Fibroblast of villous mesenchyme (primary cell): ENCODE measurements at regions not wholly inside any gene's neighbourhood (a gene's known extent, or its start where the extent isn't known, plus 50 kb on each side); places are given as distances from the start of the nearest gene placed in this dataset.

Source experiments
- DNase-seq: peaks from one replicate; pipeline ENCODE4 v3.0.0-alpha.2; 2010; ENCODE audit warnings: low read depth
- H3K4me3 ChIP-seq: 2 replicates; pipeline ENCODE4 v1.5.1; 2011; ENCODE audit warnings: low read depth, mild to moderate bottlenecking, low read length
- TF ChIP-seq, protein P1 (sequence below): IDR thresholded peaks from 2 replicates; pipeline ENCODE4 v1.5.1; 2012; ENCODE audit warnings: low read depth, mild to moderate bottlenecking, low read length; ENCODE audit not compliant: insufficient read depth

DNA sequence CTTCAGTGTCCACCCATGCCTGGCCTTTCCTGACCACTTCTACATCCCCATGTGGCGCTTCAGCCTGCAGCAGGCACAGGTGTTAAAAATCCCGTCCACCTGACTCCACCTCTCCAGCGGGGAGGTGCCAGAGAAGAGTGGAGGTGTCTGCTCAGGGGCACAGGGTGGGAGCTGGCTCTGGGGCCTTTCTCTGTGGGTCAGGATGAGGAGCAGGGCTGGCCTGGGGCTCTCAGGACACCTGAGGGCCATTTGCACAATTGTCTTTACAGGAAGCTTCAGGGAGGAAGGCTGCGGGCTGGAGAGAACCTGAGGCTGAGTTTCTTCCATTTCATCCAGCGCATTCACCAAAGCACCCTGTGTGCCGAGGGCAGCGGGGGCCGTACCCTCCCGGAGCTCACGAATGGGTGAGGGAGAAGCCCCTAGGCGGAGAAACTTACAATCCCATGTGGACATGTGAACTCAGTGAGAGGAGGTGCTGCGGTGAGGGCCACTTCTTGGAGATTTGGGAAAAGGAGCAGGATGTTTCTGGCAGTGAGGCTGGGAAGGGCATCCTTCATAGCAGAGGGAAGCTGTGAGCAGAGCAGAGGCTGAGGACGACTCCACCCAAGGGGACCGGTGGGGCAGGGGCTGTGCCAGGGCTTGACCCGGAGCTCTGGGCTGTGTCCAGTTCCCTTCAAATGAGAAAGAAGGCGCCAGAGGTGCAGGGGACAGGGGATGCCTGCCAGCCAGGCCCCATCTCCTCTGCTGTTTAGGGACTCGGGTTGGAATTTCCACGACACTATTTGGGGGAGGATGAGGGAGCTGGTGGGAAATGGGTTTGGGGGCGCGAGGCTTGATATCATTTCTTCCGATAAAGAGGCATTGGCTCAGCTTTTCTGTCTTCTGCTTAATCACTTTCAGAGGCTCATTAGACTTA, 155.2 kb upstream of the MYCN start:
- DNase-seq = no peak
- TF ChIP-seq, protein P1, sequence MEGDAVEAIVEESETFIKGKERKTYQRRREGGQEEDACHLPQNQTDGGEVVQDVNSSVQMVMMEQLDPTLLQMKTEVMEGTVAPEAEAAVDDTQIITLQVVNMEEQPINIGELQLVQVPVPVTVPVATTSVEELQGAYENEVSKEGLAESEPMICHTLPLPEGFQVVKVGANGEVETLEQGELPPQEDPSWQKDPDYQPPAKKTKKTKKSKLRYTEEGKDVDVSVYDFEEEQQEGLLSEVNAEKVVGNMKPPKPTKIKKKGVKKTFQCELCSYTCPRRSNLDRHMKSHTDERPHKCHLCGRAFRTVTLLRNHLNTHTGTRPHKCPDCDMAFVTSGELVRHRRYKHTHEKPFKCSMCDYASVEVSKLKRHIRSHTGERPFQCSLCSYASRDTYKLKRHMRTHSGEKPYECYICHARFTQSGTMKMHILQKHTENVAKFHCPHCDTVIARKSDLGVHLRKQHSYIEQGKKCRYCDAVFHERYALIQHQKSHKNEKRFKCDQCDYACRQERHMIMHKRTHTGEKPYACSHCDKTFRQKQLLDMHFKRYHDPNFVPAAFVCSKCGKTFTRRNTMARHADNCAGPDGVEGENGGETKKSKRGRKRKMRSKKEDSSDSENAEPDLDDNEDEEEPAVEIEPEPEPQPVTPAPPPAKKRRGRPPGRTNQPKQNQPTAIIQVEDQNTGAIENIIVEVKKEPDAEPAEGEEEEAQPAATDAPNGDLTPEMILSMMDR = no peak
- H3K4me3 ChIP-seq = no peak overlapping the region

DNA sequence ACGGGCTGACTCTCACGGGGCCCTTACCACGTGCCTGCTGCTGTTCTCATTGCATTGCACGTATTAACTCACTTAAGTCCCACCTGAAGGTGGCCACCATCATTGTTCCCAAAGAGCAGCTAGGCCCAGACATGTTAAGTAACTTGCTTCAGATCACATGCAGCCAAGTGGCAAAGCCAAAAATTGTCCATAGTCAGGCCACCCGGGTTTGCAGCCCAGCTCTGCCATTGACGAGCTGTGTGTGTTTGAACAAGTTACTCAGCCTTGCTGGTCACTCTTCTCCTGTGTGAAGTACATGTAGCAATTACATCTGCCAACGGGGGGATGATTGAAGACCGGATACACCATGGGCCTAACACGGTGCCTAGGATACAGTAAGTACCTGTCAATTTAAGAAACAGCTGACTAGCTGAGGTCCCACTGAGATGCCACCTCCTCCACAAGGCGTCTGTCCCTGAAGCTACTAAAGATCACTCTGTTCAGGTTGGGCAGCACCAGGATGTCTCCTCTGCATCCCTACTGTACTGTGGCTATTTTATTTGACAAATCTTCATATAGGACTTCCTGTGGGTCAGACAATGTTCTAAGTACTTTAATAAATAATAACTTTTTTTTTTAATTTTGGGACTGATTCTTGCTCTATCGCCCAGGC, 154.2 kb upstream of the MYCN start:
- no peak for DNase-seq
- H3K4me3 ChIP-seq = no peak overlapping the region
- TF ChIP-seq, protein P1 = no peak

DNA sequence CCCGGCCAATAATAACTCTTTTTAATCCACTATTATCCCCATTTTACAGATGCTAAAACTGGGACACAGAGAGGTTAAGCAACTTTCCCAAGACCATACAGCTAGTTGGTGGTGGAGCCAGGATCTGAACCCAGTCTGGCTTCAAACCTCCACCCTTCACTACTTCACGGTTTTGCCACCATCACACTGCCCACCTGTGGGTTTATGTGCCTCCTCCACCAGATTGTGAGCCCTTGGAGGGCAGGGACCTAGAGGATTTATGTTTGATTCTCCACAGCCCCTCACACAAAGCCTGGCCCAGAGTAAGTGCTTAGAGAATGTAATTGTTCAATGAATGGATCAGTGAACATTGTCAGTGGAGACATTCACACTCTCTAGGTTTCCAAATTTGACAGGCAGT, 153.4 kb upstream of the MYCN start:
- H3K4me3 ChIP-seq = no peak overlapping the region
- no peak for DNase-seq
- TF ChIP-seq, protein P1 = no peak

DNA sequence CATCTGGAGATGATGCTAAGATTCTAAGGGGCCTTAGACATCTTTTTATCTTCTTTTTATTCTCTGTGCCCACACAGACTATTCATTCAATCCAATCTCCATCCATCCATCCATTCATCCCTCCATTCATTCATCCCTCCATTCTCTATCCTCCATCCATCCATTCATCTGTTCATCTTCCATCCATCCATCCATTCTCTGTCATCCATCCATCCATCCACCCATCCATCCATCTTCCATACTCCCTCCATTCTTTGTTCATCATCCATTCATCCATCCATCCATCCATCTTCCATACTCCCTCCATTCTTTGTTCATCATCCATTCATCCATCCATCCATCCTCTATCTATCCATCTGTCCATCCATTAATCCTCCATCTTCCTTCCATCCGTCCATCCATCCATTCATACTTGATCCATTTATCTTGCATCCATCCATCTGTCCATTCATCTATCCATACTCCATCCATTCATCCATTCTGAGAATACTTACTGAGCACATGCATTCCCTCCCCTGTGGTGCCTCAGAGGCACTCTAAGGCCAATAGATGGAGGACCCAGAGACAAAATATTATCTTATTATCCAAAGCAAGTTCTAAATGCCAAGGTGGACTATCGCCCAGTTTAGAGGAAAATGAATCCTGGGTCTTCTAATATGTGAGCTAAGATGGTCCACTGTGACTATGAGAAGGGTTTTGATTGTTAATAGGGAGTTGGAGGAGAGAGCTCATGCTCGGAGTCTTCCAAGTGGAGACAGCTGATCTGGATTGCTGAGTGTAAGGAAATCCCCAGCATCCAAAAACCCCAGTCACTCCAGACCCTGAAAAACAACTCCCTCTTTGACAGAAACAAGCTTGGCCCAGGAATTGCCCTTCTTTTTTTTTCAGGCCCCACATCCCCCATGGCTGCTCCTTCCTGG, 152.6 kb upstream of the MYCN start:
- no peak overlapping the region for H3K4me3 ChIP-seq
- DNase-seq = no peak
- TF ChIP-seq, protein P1 = no peak

DNA sequence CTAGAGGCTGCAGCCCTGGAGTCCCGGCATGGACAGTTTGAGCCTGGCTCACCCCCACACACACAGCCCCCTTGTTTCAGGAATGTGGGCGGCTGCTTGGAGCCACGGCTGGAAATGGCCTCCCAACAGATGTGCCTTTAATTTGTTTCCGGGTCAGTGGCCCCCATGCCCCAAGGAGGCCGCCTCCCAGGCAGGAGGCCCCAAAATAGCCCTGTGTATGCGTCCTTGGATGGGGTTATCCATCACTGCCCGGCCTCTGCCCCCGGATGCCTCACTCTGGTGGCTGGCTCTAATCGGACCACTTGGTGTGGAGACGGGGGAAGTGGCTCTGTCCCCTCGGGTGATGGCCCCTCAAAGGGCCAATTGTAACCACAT, 151.9 kb upstream of the MYCN start:
- H3K4me3 ChIP-seq = no peak overlapping the region
- TF ChIP-seq, protein P1 = no peak
- DNase-seq = no peak

DNA sequence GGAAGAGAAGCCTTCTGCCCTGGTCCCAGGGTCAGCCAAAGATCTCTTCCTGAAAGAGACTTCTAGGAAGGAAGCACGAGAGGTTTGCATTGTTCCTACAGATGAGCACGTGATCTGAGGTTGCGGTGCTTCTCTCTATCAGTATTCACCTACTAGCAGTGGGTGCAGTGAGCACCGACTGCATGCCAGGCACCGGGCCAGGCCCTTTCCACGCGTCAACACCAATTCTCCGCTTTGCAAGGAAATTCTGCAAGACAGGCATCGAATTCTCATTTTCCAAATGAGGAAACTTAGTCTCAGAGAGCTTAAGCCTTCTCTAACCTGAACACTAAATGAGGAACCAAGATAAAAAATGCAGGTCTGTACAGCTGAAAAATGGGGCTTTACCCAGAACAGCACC, 151.5 kb upstream of the MYCN start:
- no peak overlapping the region for H3K4me3 ChIP-seq

More for the DNA sequence above, 151.5 kb upstream of the MYCN start:
- TF ChIP-seq, protein P1 = no peak
- no peak for DNase-seq
